DOHH2 (cell line): ENCODE measurements at regions not wholly inside any gene's neighbourhood (a gene's known extent, or its start where the extent isn't known, plus 50 kb on each side); places are given as distances from the start of the nearest gene placed in this dataset.

Experiments used
- H3F3A ChIP-seq: fragments of 200-600 bp; sonication (generic), shearing (Covaris generic); 2 replicates; pipeline ENCODE4 v1.6.0; 2016; ENCODE audit warnings: antibody characterized with exemption, mild to moderate bottlenecking; ENCODE audit not compliant: control insufficient read depth, insufficient read depth
- H3K27ac ChIP-seq: fragments of 200-600 bp; sonication (generic); 2 replicates; pipeline ENCODE4 v1.5.1; 2014; ENCODE audit warnings: low read depth, mild to moderate bottlenecking, low read length, moderate library complexity
- H3K27me3 ChIP-seq: fragments of 200-600 bp; sonication (generic); 2 replicates; pipeline ENCODE4 v1.6.1; 2014; ENCODE audit warnings: mild to moderate bottlenecking, low read length, mixed read lengths; ENCODE audit not compliant: control insufficient read depth
- H3K36me3 ChIP-seq: fragments of 200-600 bp; sonication (generic); 2 replicates; pipeline ENCODE4 v1.6.1; 2014; ENCODE audit warnings: mild to moderate bottlenecking, low read length, moderate library complexity, mixed read lengths; ENCODE audit not compliant: control insufficient read depth
- H3K4me1 ChIP-seq: fragments of 200-600 bp; sonication (generic); 2 replicates; pipeline ENCODE4 v1.6.1; 2014; ENCODE audit warnings: mild to moderate bottlenecking, low read length, mixed read lengths; ENCODE audit not compliant: control insufficient read depth
- H3K4me2 ChIP-seq: fragments of 200-600 bp; sonication (generic); 2 replicates; pipeline ENCODE4 v1.6.0; 2014; ENCODE audit warnings: mild to moderate bottlenecking, low read length, moderate library complexity
- H3K4me3 ChIP-seq: fragments of 200-600 bp; sonication (generic); 2 replicates; pipeline ENCODE4 v1.5.1; 2014; ENCODE audit warnings: mild to moderate bottlenecking, low read length, mixed read lengths
- H3K79me2 ChIP-seq: fragments of 200-600 bp; sonication (generic); 2 replicates; pipeline ENCODE4 v1.6.1; 2014; ENCODE audit warnings: mild to moderate bottlenecking, low read length, mixed read lengths; ENCODE audit not compliant: control insufficient read depth
- H3K9me2 ChIP-seq: fragments of 200-600 bp; sonication (generic); replicated peaks from 2 replicates; pipeline ENCODE4 v1.6.1; 2014; ENCODE audit warnings: mild to moderate bottlenecking, low read length, mixed read lengths; ENCODE audit not compliant: control insufficient read depth
- H3K9me3 ChIP-seq: fragments of 200-600 bp; sonication (generic); 2 replicates; pipeline ENCODE4 v1.6.1; 2014; ENCODE audit warnings: antibody characterized with exemption, low read length, mixed read lengths; ENCODE audit not compliant: control insufficient read depth, insufficient read depth
- H4K20me1 ChIP-seq: fragments of 200-600 bp; sonication (generic); 2 replicates; pipeline ENCODE4 v1.6.0; 2014; ENCODE audit warnings: low read depth, mild to moderate bottlenecking, antibody characterized with exemption, low read length, moderate library complexity; ENCODE audit not compliant: control insufficient read depth, insufficient read depth
- EZH2phosphoT487 ChIP-seq: fragments of 200-600 bp; sonication (generic); IDR thresholded peaks from 2 replicates; pipeline ENCODE4 v1.6.1; 2017; ENCODE audit warnings: borderline replicate concordance, mild to moderate bottlenecking, antibody characterized with exemption, low read length, moderate library complexity, mixed read lengths
- TF ChIP-seq, protein P1 (sequence below): fragments of 200-600 bp; sonication (generic); IDR thresholded peaks from one replicate; pipeline ENCODE4 v1.5.1; 2014; ENCODE audit warnings: antibody characterized with exemption, mild to moderate bottlenecking, low read depth, low read length; ENCODE audit not compliant: poor library complexity, severe bottlenecking

DNA sequence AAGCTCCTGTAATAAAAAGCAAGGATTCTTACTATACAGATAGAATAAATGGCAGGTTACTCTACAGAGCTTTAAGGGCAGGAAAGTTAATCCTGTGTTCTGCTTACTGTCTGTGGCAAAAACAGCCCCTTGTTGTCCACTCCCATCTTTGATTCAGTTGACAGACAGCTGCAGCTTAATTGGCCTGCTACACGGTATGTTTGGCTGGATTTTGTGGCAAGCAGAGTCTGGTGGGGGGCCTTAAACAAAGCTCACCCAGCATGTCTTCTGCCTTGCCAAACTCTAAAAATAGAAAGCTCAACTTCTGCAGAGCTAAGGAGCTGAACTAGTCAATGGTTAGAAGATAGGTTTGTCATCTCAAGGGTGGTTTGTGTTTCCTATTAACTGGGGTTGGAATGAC, 407.2 kb downstream of the HLX start:
- Histone ChIP-seq H3K4me1 (no peaks in the 10 kb centered on the region), H4K20me1 (no peaks in the 10 kb centered on the region), H3K36me3 (no peaks in the 10 kb centered on the region), H3K9me2 (no peaks in the 10 kb centered on the region), H3K27ac (no peak overlapping the region), H3K79me2 (no peaks in the 10 kb centered on the region), H3F3A (no peaks in the 10 kb centered on the region), H3K9me3 (no peaks in the 10 kb centered on the region; the same call in 1 of the 2 replicates), H3K4me3 (no peak overlapping the region), H3K27me3 (no peaks in the 10 kb centered on the region), H3K4me2 (no peak overlapping the region)
- TF ChIP-seq, protein P1, sequence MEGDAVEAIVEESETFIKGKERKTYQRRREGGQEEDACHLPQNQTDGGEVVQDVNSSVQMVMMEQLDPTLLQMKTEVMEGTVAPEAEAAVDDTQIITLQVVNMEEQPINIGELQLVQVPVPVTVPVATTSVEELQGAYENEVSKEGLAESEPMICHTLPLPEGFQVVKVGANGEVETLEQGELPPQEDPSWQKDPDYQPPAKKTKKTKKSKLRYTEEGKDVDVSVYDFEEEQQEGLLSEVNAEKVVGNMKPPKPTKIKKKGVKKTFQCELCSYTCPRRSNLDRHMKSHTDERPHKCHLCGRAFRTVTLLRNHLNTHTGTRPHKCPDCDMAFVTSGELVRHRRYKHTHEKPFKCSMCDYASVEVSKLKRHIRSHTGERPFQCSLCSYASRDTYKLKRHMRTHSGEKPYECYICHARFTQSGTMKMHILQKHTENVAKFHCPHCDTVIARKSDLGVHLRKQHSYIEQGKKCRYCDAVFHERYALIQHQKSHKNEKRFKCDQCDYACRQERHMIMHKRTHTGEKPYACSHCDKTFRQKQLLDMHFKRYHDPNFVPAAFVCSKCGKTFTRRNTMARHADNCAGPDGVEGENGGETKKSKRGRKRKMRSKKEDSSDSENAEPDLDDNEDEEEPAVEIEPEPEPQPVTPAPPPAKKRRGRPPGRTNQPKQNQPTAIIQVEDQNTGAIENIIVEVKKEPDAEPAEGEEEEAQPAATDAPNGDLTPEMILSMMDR, result no peak
- TF ChIP-seq EZH2phosphoT487, result no peak

- no peak overlapping the region for H3K4me2 ChIP-seq
- H3K9me2 ChIP-seq, result no peaks in the 10 kb centered on the region
- no peak overlapping the region for H3K27ac ChIP-seq
- H3K36me3 ChIP-seq, result no peaks in the 10 kb centered on the region
- H3K27me3 ChIP-seq, result no peaks in the 10 kb centered on the region
- no peaks in the 10 kb centered on the region for H3F3A ChIP-seq
- H3K4me1 ChIP-seq, result no peaks in the 10 kb centered on the region
- no peaks in the 10 kb centered on the region for H4K20me1 ChIP-seq
- H3K4me3 ChIP-seq, result no peak overlapping the region
- TF ChIP-seq EZH2phosphoT487, result no peak
- TF ChIP-seq, protein P1, result no peak
- no peaks in the 10 kb centered on the region for H3K79me2 ChIP-seq
- H3K9me3 ChIP-seq, result no peaks in the 10 kb centered on the region; the same call in 1 of the 2 replicates
Observed at GRCh38 chr1:221289103-221289502, 409.9 kb downstream of the HLX start.

- Histone ChIP-seq H3F3A (no peaks in the 10 kb centered on the region), H3K36me3 (no peaks in the 10 kb centered on the region), H3K4me2 (no peak overlapping the region), H3K9me2 (no peaks in the 10 kb centered on the region), H3K27ac (no peak overlapping the region), H3K79me2 (no peaks in the 10 kb centered on the region), H3K4me1 (no peaks in the 10 kb centered on the region), H3K4me3 (no peak overlapping the region), H3K27me3 (no peaks in the 10 kb centered on the region), H4K20me1 (no peaks in the 10 kb centered on the region), H3K9me3 (no peaks in the 10 kb centered on the region)
- TF ChIP-seq, protein P1, result no peak
- TF ChIP-seq EZH2phosphoT487, result no peak
Observed at GRCh38 chr1:221290669-221291068, 411.4 kb downstream of the HLX start.

- no peaks in the 10 kb centered on the region for H3F3A ChIP-seq
- no peaks in the 10 kb centered on the region for H3K4me1 ChIP-seq
- no peaks in the 10 kb centered on the region for H3K79me2 ChIP-seq
- no peaks in the 10 kb centered on the region for H4K20me1 ChIP-seq
- H3K9me2 ChIP-seq, result no peaks in the 10 kb centered on the region
- no peak overlapping the region for H3K4me2 ChIP-seq
- TF ChIP-seq, protein P1, result no peak
- TF ChIP-seq EZH2phosphoT487, result no peak
- no peak overlapping the region for H3K27ac ChIP-seq
- H3K36me3 ChIP-seq, result no peaks in the 10 kb centered on the region
- H3K4me3 ChIP-seq, result no peak overlapping the region
- H3K27me3 ChIP-seq, result no peaks in the 10 kb centered on the region
- no peaks in the 10 kb centered on the region for H3K9me3 ChIP-seq
Observed at GRCh38 chr1:221291113-221291512, 411.9 kb downstream of the HLX start.
